ENCODE measurements at regions not wholly inside any gene's neighbourhood (a gene's known extent, or its start where the extent isn't known, plus 50 kb on each side); places are given as distances from the start of the nearest gene placed in this dataset.
"Not testable (repeated sequence)": the region's sequence is repeated elsewhere in the genome, so short reads cannot be mapped to it uniquely, and the experiment has no call there.

GRCh38 chr7:35961260-35961659 lies 160.4 kb downstream of the SEPTIN7 start:
- not testable (repeated sequence) for TF ChIP-seq YY1 (IDR thresholded peaks at IDR 0.05; ENCODE audit: insufficient read depth, insufficient read length); SUZ12 (IDR thresholded peaks at IDR 0.05; ENCODE audit: extremely low read depth, insufficient read depth, insufficient read length)
